CD14-positive monocyte (primary cell): ENCODE measurements at regions not wholly inside any gene's neighbourhood (a gene's known extent, or its start where the extent isn't known, plus 50 kb on each side); places are given as distances from the start of the nearest gene placed in this dataset.

Experiments
- DNase-seq, 3 donors: peaks; one replicate each; pipeline ENCODE4 v3.0.0-alpha.2; 2011 to 2022
- H2AFZ ChIP-seq: 2 replicates; pipeline ENCODE4 v1.6.0; 2012; ENCODE audit warnings: mild to moderate bottlenecking, low read depth, low read length, inconsistent platforms; ENCODE audit not compliant: insufficient read depth, poor library complexity, severe bottlenecking
- H3K27ac ChIP-seq, 2 donors: 1 replicate in 1 of 2; 2 replicates in 1 of 2; pipeline ENCODE4 v1.5.1; 2012 to 2013; ENCODE audit warnings: low read length in 2 of 2, control low read depth in 1 of 2, inconsistent platforms in 1 of 2, low read depth in 1 of 2, mild to moderate bottlenecking in 1 of 2
- H3K27me3 ChIP-seq, 2 donors: one replicate each; pipeline versions ENCODE4 v1.6.0 to v1.6.1; 2011 to 2013; ENCODE audit warnings: low read length in 2 of 2; ENCODE audit not compliant: control insufficient read depth in 2 of 2, insufficient read depth in 2 of 2
- H3K36me3 ChIP-seq, 2 donors: replicated peaks in 1 of 2; 1 replicate in 1 of 2; 2 replicates in 1 of 2; pipeline versions ENCODE4 v1.5.1 to v1.6.1; 2012 to 2013; ENCODE audit warnings: low read length in 2 of 2, control low read depth in 1 of 2, inconsistent platforms in 1 of 2, mild to moderate bottlenecking in 1 of 2; ENCODE audit not compliant: insufficient read depth in 2 of 2, control insufficient read depth in 1 of 2
- H3K4me1 ChIP-seq, 2 donors: 1 replicate in 1 of 2; 2 replicates in 1 of 2; pipeline versions ENCODE4 v1.5.1 to v1.6.1; 2012 to 2013; ENCODE audit warnings: low read length in 2 of 2, control low read depth in 1 of 2, inconsistent platforms in 1 of 2, mild to moderate bottlenecking in 1 of 2, moderate library complexity in 1 of 2; ENCODE audit not compliant: insufficient read depth in 2 of 2, control insufficient read depth in 1 of 2
- H3K4me2 ChIP-seq: replicated peaks from 2 replicates; pipeline ENCODE3; 2012; ENCODE audit warnings: low read length, moderate library complexity, mild to moderate bottlenecking; ENCODE audit not compliant: poor library complexity, severe bottlenecking; ENCODE audit errors: extremely low read depth
- H3K4me3 ChIP-seq, 3 experiments: fragments of 200-600 bp in 1 of 3; sonication (generic) in 1 of 3; replicated peaks in 1 of 3; 1 replicate in 2 of 3; 2 replicates in 1 of 3; pipeline ENCODE4 v1.5.1; 2011 to 2013; ENCODE audit warnings: low read length in 3 of 3, mild to moderate bottlenecking in 3 of 3, control low read depth in 2 of 3, low read depth in 2 of 3, inconsistent platforms in 1 of 3, moderate library complexity in 1 of 3
- H3K79me2 ChIP-seq: 2 replicates; pipeline ENCODE4 v1.6.0; 2012; ENCODE audit warnings: mild to moderate bottlenecking, control low read depth, inconsistent platforms, low read length, moderate library complexity; ENCODE audit not compliant: insufficient read depth
- H3K9ac ChIP-seq: 2 replicates; pipeline ENCODE4 v1.6.0; 2017; ENCODE audit warnings: low read length, mild to moderate bottlenecking; ENCODE audit not compliant: insufficient read depth, poor library complexity, severe bottlenecking
- H3K9me3 ChIP-seq, 2 donors: replicated peaks in 1 of 2; 1 replicate in 1 of 2; 2 replicates in 1 of 2; pipeline versions ENCODE4 v1.5.1 to v1.6.1; 2012 to 2013; ENCODE audit warnings: low read length in 2 of 2, control low read depth in 1 of 2; ENCODE audit not compliant: control insufficient read depth in 1 of 2, insufficient read depth in 1 of 2
- H4K20me1 ChIP-seq: 2 replicates; pipeline ENCODE4 v1.6.0; 2012; ENCODE audit warnings: mild to moderate bottlenecking, low read length, control low read depth, moderate library complexity; ENCODE audit not compliant: insufficient read depth
- H3K27ac Mint-ChIP-seq, 7 donors: one replicate each; pipeline ENCODE4 v1.8.0; 2020; ENCODE audit warnings: mild to moderate bottlenecking in 7 of 7, mixed read lengths in 7 of 7, moderate library complexity in 6 of 7, inconsistent platforms in 2 of 7
- H3K27me3 Mint-ChIP-seq, 3 donors: one replicate each; pipeline ENCODE4 v1.8.0; 2021 to 2022; ENCODE audit warnings: low read depth in 3 of 3, mild to moderate bottlenecking in 3 of 3, mixed read lengths in 3 of 3, moderate library complexity in 3 of 3, inconsistent platforms in 1 of 3
- H3K36me3 Mint-ChIP-seq, 2 donors: one replicate each; pipeline ENCODE4 v1.8.0; 2020; ENCODE audit warnings: mixed read lengths in 2 of 2, inconsistent platforms in 1 of 2, mild to moderate bottlenecking in 1 of 2
- H3K4me1 Mint-ChIP-seq: one replicate; pipeline ENCODE4 v1.8.0; 2020; ENCODE audit warnings: mild to moderate bottlenecking, mixed read lengths
- H3K4me3 Mint-ChIP-seq, 2 donors: one replicate each; pipeline ENCODE4 v1.8.0; 2020; ENCODE audit warnings: mild to moderate bottlenecking in 2 of 2, mixed read lengths in 2 of 2, moderate library complexity in 1 of 2
- H3K9me3 Mint-ChIP-seq, 7 donors: one replicate each; pipeline ENCODE4 v1.8.0; 2020 to 2022; ENCODE audit warnings: mixed read lengths in 7 of 7, mild to moderate bottlenecking in 6 of 7, moderate library complexity in 6 of 7, inconsistent platforms in 2 of 7
- CTCF ChIP-seq: fragments of 200-600 bp; IDR thresholded peaks from one replicate; pipeline ENCODE4 v1.8.0; 2022; ENCODE audit warnings: antibody characterized with exemption, mild to moderate bottlenecking
- WGBS: methylation state at CpG from one replicate; pipeline ENCODE4 v1.1.5; 2013; ENCODE audit warnings: missing lambda C conversion rate; ENCODE audit not compliant: insufficient coverage; 5-methylcytosine and 5-hydroxymethylcytosine counted together
- intact Hi-C, 2 donors: fragments of 100-400 bp; cut with micrococcal nuclease; formaldehyde crosslinking; loops; one replicate each; pipeline versions ENCODE4 v1.15.0 to v1.15.1; 2023

GRCh38 chr2:156728328-156728727, 292.1 kb downstream of the GPD2 start:
- WGBS, result no CpG with 5 or more reads among the region's 2 CpGs

GRCh38 chr2:156731506-156731905, 295.3 kb downstream of the GPD2 start:
- Mint-ChIP-seq H3K27me3 (peaks cover 0 to 2% (median 0%) of the 10 kb centered on the region in 3 donors), H3K9me3 (peaks cover 0 to 3% (median 0%) of the 10 kb centered on the region in 7 donors), H3K27ac (no peak overlapping the region)

More at GRCh38 chr2:156728328-156728727, 292.1 kb downstream of the GPD2 start:
- no peak overlapping the region for H2AFZ ChIP-seq
- no peak overlapping the region for H3K9ac ChIP-seq
- peaks cover 0 to 5% (median 5%) of the 10 kb centered on the region in 3 donors for H3K27me3 Mint-ChIP-seq
- no peak overlapping the region for H3K4me3 Mint-ChIP-seq
- no peaks in the 10 kb centered on the region for H3K79me2 ChIP-seq
- H3K4me1 ChIP-seq, result no peaks in the 10 kb centered on the region
- H3K4me3 ChIP-seq, result no peak overlapping the region
- intact Hi-C loops, result no loop called here
- no peak overlapping the region for H3K27ac ChIP-seq
- H3K4me1 Mint-ChIP-seq, result no peaks in the 10 kb centered on the region
- no peaks in the 10 kb centered on the region for H3K9me3 ChIP-seq
- H4K20me1 ChIP-seq, result no peaks in the 10 kb centered on the region
- H3K9me3 Mint-ChIP-seq, result peaks cover 0 to 7% (median under 1%) of the 10 kb centered on the region in 7 donors
- no peaks in the 10 kb centered on the region for H3K27me3 ChIP-seq
- no peaks in the 10 kb centered on the region for H3K36me3 ChIP-seq
- no peak for DNase-seq
- no peak for TF ChIP-seq CTCF
- no peaks in the 10 kb centered on the region for H3K36me3 Mint-ChIP-seq
- no peak overlapping the region for H3K27ac Mint-ChIP-seq
- no peak overlapping the region for H3K4me2 ChIP-seq

More at GRCh38 chr2:156731506-156731905, 295.3 kb downstream of the GPD2 start:
- H3K4me2 ChIP-seq, result no peak overlapping the region
- H3K36me3 ChIP-seq, result no peaks in the 10 kb centered on the region
- no peaks in the 10 kb centered on the region for H3K27me3 ChIP-seq
- no peak overlapping the region for H3K4me3 Mint-ChIP-seq
- H3K4me1 ChIP-seq, result no peaks in the 10 kb centered on the region
- intact Hi-C loops, result no loop called here
- no peaks in the 10 kb centered on the region for H3K79me2 ChIP-seq
- H3K9ac ChIP-seq, result no peak overlapping the region
- H2AFZ ChIP-seq, result no peak overlapping the region
- no peaks in the 10 kb centered on the region for H3K4me1 Mint-ChIP-seq
- H3K36me3 Mint-ChIP-seq, result no peaks in the 10 kb centered on the region
- no peaks in the 10 kb centered on the region for H3K9me3 ChIP-seq
- no peak for TF ChIP-seq CTCF
- H3K27ac ChIP-seq, result no peak overlapping the region
- no peak overlapping the region for H3K4me3 ChIP-seq
- no peak for DNase-seq
- no peaks in the 10 kb centered on the region for H4K20me1 ChIP-seq
